ENCODE measurements at regions not wholly inside any gene's neighbourhood (a gene's known extent, or its start where the extent isn't known, plus 50 kb on each side); places are given as distances from the start of the nearest gene placed in this dataset.

GRCh38 chr2:128563348-128563687, 244.7 kb upstream of the HS6ST1 start:
- DNase-seq: no peak
- peak overlapping the region; percentile 28; the same call in 1 of the 2 replicates for H3K4me2 ChIP-seq
- ChIA-PET CTCF (interaction anchor here (0.6 kb wide), 1 partner anchor 168 kb away, joined by 3 read pairs; no protein-coding TSS in a partner anchor), POLR2A (no interaction called here)
- H3K9ac ChIP-seq: no peak overlapping the region
- H3K36me3 ChIP-seq (replicated peaks in 1 of 2; ENCODE audit: control insufficient read depth in 1 of 2, insufficient read depth in 2 of 2, low read length in 1 of 2): no peaks in the 10 kb centered on the region
- H3K79me2 ChIP-seq (ENCODE audit: insufficient read depth): no peaks in the 10 kb centered on the region
- 28% methylated on average over 4 of the region's 4 CpGs for WGBS (ENCODE audit: low lambda C conversion rate)
- no peaks in the 10 kb centered on the region for H3F3A ChIP-seq (replicated peaks; ENCODE audit: insufficient read depth)
- peak overlapping the region in 1 of 2 experiments; percentile 61; a peak in 2 of 4 replicates for H3K27ac ChIP-seq (ENCODE audit: low read depth in 2 of 2, low read length in 1 of 2)
- peaks cover 0 to 10% of the 10 kb centered on the region in 2 experiments; a peak in 1 of 4 replicates for H3K4me1 ChIP-seq (ENCODE audit: control insufficient read depth in 1 of 2, insufficient read depth in 2 of 2, low read depth in 1 of 2, low read length in 1 of 2)
- H3K27me3 ChIP-seq (ENCODE audit: insufficient read depth): no peaks in the 10 kb centered on the region
- H3K9me2 ChIP-seq: no peaks in the 10 kb centered on the region
- TF ChIP-seq JUND (IDR thresholded peaks at IDR 0.05) (no peak), IRF3 (IDR thresholded peaks at IDR 0.05; ENCODE audit: low read depth, low read length) (no peak), ELF1 (IDR thresholded peaks at IDR 0.05) (no peak), POLR2AphosphoS5 (IDR thresholded peaks at IDR 0.05; ENCODE audit: low read depth, low read length) (no peak), USF1 (IDR thresholded peaks at IDR 0.05; ENCODE audit: borderline replicate concordance, low read depth) (no peak), TCF12 (IDR thresholded peaks at IDR 0.05) (no peak)
- no peak overlapping the region for H3K4me3 ChIP-seq (ENCODE audit: low read depth in 2 of 2, low read length in 1 of 2)
- H4K20me1 ChIP-seq (ENCODE audit: insufficient read depth): no peaks in the 10 kb centered on the region
- H3K9me3 ChIP-seq: no peaks in the 10 kb centered on the region
- no peak overlapping the region for H2AFZ ChIP-seq (ENCODE audit: low read depth)

- no peaks in the 10 kb centered on the region for H4K20me1 ChIP-seq (ENCODE audit: insufficient read depth)
- POLR2A ChIA-PET: no interaction called here
- no peak overlapping the region for H3K4me3 ChIP-seq (ENCODE audit: low read depth in 2 of 2, low read length in 1 of 2)
- H3K27me3 ChIP-seq (ENCODE audit: insufficient read depth): no peaks in the 10 kb centered on the region
- no peaks in the 10 kb centered on the region for H3K36me3 ChIP-seq (replicated peaks in 1 of 2; ENCODE audit: control insufficient read depth in 1 of 2, insufficient read depth in 2 of 2, low read length in 1 of 2)
- no peak overlapping the region for H2AFZ ChIP-seq (ENCODE audit: low read depth)
- H3F3A ChIP-seq (replicated peaks; ENCODE audit: insufficient read depth): no peaks in the 10 kb centered on the region
- no peak overlapping the region for H3K4me2 ChIP-seq
- peaks cover 0 to 10% of the 10 kb centered on the region in 2 experiments; a peak in 1 of 4 replicates for H3K4me1 ChIP-seq (ENCODE audit: control insufficient read depth in 1 of 2, insufficient read depth in 2 of 2, low read depth in 1 of 2, low read length in 1 of 2)
- no peaks in the 10 kb centered on the region for H3K79me2 ChIP-seq (ENCODE audit: insufficient read depth)
- TF ChIP-seq RCOR1 (IDR thresholded peaks at IDR 0.05; ENCODE audit: low read length): no peak
- TF ChIP-seq EP300 (IDR thresholded peaks at IDR 0.05; ENCODE audit: borderline replicate concordance in 1 of 2, low read depth in 1 of 2, low read length in 1 of 2): no peak
- no peak for TF ChIP-seq USF1 (IDR thresholded peaks at IDR 0.05; ENCODE audit: borderline replicate concordance, low read depth)
- no peak for TF ChIP-seq NFIC (IDR thresholded peaks at IDR 0.05; ENCODE audit: borderline replicate concordance)
- no peak for TF ChIP-seq IRF3 (IDR thresholded peaks at IDR 0.05; ENCODE audit: low read depth, low read length)
- TF ChIP-seq REST (IDR thresholded peaks at IDR 0.05; ENCODE audit: low read depth, low read length): no peak
- no peak for TF ChIP-seq FOXM1 (IDR thresholded peaks at IDR 0.05; ENCODE audit: low read depth)
- TF ChIP-seq TCF12 (IDR thresholded peaks at IDR 0.05): no peak
- no peak for TF ChIP-seq RXRA (IDR thresholded peaks at IDR 0.05; ENCODE audit: borderline replicate concordance, low read depth)
- H3K9me3 ChIP-seq: no peaks in the 10 kb centered on the region
- H3K27ac ChIP-seq (ENCODE audit: low read depth in 2 of 2, low read length in 1 of 2): no peak overlapping the region
- CTCF ChIA-PET: no interaction called here
- H3K9ac ChIP-seq: no peak overlapping the region
- DNase-seq: no peak
- 55% methylated on average over 4 of the region's 4 CpGs for WGBS (ENCODE audit: low lambda C conversion rate)
- no peaks in the 10 kb centered on the region for H3K9me2 ChIP-seq
Measured at GRCh38 chr2:128564131-128564530, 245.5 kb upstream of the HS6ST1 start.

Data from SK-N-SH (cell line).